HG02763 (cell line): ENCODE measurements at regions not wholly inside any gene's neighbourhood (a gene's known extent, or its start where the extent isn't known, plus 50 kb on each side); places are given as distances from the start of the nearest gene placed in this dataset.
"Not testable (repeated sequence)": the region's sequence is repeated elsewhere in the genome, so short reads cannot be mapped to it uniquely, and the experiment has no call there.

Experiments
- ATAC-seq: cut with Tn5 transposase; IDR thresholded peaks from one replicate; pipeline ENCODE4 v1.9.1; 2021; ENCODE audit warnings: mild to moderate bottlenecking, moderate library complexity; ENCODE audit not compliant: unreplicated experiment

DNA sequence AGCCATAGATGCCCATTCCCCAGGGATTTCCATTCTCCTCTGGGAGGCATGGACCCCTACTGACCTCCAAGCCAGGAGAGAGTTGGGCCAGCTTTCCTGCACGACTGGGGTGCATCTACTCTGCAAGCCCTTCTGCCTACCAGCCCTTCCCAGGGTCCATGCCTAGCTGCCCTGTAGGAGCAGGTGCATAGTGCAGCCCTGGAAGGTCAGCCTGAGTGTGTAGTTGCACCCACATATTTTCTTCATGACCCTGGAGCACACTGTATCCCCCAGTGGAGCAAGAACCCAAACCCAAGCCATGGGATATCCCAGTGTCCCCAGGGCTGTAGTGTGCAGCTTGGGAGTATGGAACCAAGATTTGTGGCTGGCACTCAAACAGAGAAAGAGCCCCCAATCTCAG, 155.6 kb upstream of the GOLGA6L22 start:
- not testable (repeated sequence) for ATAC-seq
